ENCODE measurements at regions not wholly inside any gene's neighbourhood (a gene's known extent, or its start where the extent isn't known, plus 50 kb on each side); places are given as distances from the start of the nearest gene placed in this dataset.
"Not testable (repeated sequence)": the region's sequence is repeated elsewhere in the genome, so short reads cannot be mapped to it uniquely, and the experiment has no call there.

GRCh38 chr7:153410997-153411642 is 641.1 kb upstream of the DPP6 start:
- not testable (repeated sequence) for DNase-seq

GRCh38 chr7:153412114-153412823 is 639.9 kb upstream of the DPP6 start:
- DNase-seq, result not testable (repeated sequence)

DNA sequence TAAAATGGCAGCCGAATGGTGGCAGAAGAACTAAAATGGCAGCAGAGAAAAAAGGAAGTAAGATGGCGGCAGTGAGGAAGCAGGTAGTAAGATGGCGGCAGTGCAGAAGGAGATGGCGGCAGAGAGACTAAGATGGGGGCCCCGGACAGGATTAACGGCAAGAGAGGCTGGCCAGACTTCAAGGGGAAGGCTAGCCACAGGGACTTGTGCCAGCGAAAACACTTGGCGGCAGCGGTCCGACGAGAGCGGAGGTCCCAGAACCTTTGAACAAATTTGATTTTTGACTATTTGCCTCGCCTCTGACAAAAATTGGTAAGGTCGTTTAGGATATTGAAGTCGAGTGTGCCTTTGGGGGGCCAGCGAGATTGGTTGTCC is 639.4 kb upstream of the DPP6 start:
- not testable (repeated sequence) for DNase-seq

DNA sequence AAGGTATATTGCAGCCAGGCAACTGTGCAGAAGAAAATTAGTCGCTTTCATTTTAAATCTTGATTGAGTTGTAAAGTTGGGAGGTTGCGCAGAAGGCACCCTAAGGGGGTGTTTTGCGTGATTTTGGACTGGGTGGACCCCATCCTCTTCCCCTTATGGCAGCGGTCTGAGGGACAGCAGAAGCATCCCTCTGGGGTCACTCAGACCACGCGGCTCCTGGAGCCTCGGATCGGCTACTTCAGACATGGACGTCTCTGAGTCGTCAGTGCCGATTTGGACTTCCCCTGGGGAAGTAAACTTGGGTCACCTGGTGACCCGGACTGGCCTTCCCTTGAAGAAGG is 639.0 kb upstream of the DPP6 start:
- no peak for DNase-seq

DNA sequence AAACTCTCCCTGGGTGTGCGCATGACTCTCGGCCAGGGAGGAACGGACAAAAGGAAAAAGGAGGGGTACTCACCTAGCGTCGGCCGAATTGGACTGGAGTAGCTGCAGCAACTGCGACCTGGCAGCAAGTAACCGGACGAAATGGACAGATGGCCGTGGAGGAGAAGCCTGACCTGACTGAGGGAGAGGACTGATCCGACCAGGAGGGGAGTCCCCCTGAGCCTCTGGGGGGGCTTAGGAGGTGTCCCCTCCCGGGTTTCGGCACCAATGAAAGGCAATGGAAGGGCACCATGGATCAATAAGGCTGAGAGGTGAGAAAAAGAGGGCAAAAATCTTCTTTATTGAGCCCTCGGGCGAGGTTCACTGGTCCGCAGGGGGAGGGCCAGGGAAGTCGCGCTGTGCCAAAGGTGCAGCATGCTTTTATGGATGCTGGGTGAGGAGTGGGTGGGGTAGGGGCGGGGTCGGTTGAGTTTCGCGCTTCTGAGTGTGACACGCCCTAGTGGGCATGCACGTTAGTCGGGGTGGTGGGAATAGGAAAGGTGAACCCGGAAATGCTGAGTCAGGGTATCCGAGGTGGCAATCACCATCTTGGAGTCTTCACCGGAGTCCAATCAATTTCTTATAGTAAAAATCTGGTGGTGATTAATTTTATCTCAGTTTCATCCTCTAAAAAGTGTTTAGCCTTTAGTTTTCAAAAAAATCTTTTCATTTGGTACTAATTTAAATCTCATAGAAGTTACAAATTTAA is 638.5 kb upstream of the DPP6 start:
- no peak for DNase-seq

DNA sequence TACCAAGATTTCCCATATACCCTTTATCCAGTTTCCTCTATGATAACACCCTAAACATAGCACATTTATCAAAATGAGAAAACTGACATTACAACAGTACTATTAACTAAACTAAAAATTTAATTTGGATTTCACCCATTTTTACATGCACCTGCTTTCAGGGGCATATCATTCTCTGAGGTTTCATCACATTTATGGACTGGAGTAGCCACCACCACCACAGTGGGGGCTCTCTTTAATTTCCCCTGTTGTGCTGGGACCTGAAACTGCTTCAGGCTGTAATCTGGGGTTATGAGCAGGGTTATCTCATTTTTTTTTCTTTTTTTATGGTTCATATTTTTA is 637.9 kb upstream of the DPP6 start:
- no peak for DNase-seq

DNA sequence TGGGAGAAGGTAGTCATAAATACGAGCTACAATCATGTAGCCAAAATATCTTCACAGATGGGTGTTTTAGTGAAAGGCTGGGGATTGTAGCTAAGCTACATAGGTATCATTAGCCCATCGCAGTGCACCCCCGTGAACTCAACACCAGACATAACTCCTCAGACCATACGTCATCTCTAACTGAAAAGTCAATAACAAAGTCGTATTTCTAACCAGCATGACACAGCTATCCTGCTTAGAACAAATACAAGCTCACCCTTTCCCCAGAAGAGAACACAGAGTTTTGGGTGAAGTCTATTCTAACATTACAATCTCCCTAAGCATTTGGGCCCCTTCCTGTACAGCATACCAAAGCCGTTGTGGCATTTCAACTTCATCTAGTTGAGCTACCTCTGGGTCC is 636.6 kb upstream of the DPP6 start:
- DNase-seq, result no peak

DNA sequence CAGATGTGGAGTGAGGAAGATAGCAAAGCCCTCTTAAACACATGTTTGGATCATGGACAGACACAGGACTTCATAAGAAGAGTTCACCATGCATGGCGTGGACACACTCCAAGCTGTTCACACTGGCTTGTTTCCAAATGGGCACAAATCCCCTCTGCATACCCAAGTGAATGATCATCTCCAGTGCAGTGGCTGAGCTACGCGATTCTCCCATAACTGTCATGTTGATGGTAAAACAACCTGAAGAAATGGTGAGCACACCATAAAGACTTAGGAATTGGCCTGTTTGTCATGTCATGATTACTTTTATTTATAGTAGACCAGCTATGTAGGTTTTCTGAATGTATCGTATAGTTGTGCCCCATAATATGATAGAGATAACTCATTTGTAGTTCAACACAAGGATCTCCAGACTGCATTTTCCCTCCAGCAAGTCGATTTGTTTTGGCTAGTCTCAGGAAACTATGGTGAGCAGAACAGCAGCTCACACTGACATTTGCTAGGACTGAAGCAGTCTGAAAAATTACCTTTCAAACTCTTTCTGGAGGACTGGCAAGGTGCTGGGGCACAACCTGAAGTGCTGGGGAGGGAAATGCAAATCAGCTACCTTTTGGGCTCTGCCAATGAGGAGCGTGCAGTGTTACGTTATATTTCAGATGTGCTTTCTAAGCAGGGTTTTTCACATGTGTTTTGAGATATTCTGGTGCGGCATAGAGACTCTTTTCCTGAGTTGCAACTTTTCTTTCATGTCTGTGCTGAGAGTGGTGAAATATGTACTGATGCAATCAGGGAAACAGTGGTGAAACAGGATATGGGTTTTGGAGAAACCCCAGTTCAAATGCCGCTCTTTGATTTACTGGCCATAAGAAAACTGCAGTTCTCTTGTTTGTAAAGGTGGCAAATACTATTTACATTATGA is 629.6 kb upstream of the DPP6 start:
- DNase-seq, result no peak

GRCh38 chr7:153423210-153423590 is 629.0 kb upstream of the DPP6 start:
- DNase-seq, result no peak

DNA sequence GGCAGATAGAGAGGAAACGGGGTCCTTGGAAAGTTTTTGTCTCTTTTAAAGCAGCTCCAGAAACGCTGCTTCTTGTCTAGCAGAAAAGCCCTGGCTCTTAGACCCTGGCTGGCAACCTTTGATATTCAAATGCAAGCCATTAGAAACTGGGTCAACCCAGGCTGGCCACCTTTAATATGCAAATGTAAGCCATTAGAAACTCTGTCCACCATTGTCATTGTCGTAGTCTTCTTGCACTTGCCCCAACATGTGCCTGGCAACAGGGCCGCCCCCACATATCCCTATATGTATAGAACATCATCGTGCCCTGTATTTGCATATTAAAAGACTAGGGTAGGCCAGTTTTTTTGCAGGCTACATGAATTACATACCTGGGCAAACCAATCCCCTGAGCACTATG is 621.3 kb upstream of the DPP6 start:
- DNase-seq, result peak; percentile 45

DNA sequence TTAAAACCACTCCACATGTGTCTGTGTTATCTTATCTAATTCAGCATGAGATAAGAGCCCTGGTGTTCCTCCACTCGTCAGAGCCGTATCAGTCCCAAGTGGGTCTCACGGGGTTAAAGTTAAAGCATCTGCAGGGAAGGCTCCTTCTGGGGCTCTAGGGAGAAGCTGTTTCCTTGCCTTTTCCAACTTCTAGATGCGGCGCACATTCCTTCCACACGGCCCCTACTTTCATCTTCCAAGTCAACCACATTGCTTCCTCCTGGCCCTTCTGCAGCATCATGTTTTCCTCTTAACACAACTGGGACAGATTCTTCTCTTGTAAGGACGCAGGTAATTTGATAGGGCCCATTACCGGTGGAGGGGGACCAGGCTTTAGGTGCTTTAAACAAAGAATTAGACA is 620.1 kb upstream of the DPP6 start:
- DNase-seq, result no peak

DNA sequence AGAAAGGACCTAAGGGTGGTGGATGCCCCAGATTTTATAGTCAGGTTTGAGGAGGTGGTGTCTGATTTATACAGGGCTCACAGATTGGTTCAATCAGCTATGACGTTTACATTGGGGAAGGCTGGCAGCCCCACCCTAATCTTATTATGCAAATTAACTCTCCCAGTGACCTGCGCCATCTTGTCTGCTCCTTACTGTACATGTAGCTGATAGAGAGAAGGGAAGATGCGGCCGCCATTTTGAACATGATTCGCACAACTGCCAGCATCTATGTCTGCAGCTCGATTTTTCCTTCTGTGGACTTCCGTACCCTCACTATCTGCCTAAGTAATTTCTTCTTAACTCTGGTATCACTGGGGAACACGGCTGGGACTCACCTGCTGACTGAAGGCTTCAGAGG is 619.0 kb upstream of the DPP6 start:
- DNase-seq, result no peak

DNA sequence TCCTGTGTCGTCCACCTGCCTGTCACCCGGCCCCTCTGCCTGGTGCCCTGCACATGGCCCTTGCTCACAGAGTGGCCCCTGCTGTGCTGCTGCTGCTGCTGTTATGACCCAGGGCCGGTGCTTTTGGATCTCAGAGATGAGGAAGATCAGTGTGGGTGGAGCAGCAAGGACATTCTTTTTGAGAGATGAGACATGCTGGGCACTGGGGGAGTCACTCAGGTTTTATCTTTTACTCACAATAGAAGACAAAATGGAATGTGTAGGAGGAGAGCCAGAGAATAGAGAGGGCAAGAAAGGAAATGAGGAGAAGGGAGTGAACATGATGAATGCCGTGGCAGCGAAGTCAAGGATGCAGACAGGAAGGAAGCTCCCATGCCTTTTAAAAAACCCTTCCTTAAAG is 611.5 kb upstream of the DPP6 start:
- no peak for DNase-seq

DNA sequence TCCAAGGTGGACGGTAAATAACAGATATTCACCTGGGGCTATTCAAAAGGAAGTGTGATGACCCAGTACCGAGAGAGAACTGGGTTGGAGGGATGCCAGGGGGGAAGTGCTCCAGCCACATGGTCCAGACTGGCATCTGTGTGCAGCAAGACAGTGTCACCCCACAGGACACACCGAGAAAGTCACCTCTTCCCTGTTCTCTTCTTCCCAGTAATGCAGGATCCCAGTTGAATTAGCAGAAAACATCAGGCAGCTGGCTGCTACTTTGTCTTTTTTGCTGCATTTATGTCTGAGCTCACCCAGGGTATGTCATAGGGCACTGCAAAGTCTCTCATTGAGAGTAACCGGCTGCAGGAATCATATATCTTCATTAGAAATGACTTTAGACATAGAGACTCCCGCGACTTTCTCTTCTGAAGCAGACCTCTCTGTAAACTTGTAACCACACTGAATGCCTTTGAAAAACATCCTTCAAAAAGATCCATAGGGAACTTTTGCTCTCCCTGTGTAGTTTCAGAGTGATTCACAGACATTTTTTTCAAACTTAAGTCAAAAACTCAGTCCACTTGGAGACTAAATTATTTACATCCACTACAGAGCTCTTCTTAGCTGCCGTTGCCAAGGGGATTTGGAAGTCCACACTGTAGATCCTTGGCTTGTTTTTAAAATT is 609.0 kb upstream of the DPP6 start:
- DNase-seq, result no peak

- DNase-seq, result no peak
Observed at GRCh38 chr7:153444641-153445040, 607.6 kb upstream of the DPP6 start.

- no peak for DNase-seq
Observed at GRCh38 chr7:153445641-153446040, 606.6 kb upstream of the DPP6 start.

- no peak for DNase-seq
Observed at GRCh38 chr7:153446490-153446889, 605.7 kb upstream of the DPP6 start.

DNA sequence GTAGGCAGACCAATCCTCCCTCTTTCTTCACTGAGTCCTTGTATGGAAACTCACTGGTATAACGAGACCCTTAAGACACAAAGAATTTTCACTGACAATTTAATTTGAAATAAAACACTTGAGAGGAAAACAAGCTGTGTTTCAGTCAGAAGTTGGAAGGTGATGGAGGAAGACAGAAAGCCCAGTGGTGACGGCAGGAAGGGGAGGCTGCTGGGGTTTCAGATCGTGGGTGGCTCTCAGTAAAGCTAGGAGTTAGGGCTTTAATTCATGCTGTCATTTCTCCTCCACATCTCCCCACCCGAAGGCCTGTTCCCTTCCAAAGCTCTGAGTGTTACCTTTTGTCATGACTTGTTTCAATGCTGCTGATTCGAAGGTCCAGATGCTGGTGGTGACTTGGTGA is 605.2 kb upstream of the DPP6 start:
- no peak for DNase-seq

GRCh38 chr7:153452661-153453060 is 599.5 kb upstream of the DPP6 start:
- DNase-seq, result no peak

DNA sequence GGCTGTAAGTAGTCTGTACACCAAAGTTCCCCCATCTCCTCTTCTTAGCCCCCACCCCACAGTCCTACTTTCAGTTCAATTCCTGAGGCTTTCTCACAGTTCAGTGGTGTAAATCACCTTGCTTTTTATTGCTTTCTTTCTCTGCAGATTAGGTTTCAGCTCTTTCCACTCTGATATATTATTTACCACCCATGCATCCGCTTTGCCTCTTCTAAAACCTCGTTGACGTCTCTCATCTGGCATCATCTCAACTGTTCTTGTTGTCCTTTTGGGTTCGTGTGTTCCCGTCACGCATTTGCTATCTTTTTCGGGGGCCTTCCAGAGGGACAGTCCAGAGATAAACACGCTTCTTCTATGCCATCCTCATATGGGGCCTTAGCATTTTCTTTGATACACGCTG is 597.9 kb upstream of the DPP6 start:
- DNase-seq, result no peak

- no peak for DNase-seq
Observed at GRCh38 chr7:153457746-153458145, 594.5 kb upstream of the DPP6 start.

GRCh38 chr7:153470004-153470671 is 582.1 kb upstream of the DPP6 start:
- DNase-seq, result no peak
